AG04450 (cell line): ENCODE measurements at regions not wholly inside any gene's neighbourhood (a gene's known extent, or its start where the extent isn't known, plus 50 kb on each side); places are given as distances from the start of the nearest gene placed in this dataset.

Source experiments
- CTCF ChIA-PET: fragments of 300-600, 350-600 bp; formaldehyde crosslinking; extraction: SDS; loops from one replicate; lab custom pipeline; 2022; ENCODE audit warnings: antibody characterized with exemption, inconsistent platforms; lab: Charles Lee
- POLR2A ChIA-PET: fragments of 350-600 bp; formaldehyde crosslinking; extraction: SDS; loops from one replicate; lab custom pipeline; 2021; ENCODE audit warnings: antibody characterized with exemption, inconsistent platforms; lab: Yijun Ruan, JAX
- DNase-seq: peaks from one replicate; pipeline ENCODE4 v3.0.0-alpha.2; 2011; ENCODE audit warnings: low read depth, low spot score
- H3K27ac ChIP-seq: one replicate; pipeline ENCODE4 v1.5.1; 2012; ENCODE audit warnings: low read depth, low read length, control low read depth
- H3K27me3 ChIP-seq: one replicate; pipeline ENCODE4 v1.6.0; 2012; ENCODE audit warnings: low read length; ENCODE audit not compliant: control insufficient read depth, insufficient read depth
- H3K4me3 ChIP-seq: 2 replicates; pipeline ENCODE4 v1.5.1; 2011; ENCODE audit warnings: mild to moderate bottlenecking, low read depth, low read length, control low read depth
- H3K9me3 ChIP-seq: 2 replicates; pipeline ENCODE4 v1.5.1; 2012; ENCODE audit warnings: low read length; ENCODE audit not compliant: control insufficient read depth, insufficient read depth
- TF ChIP-seq, protein P1 (sequence below): IDR thresholded peaks from 2 replicates; pipeline ENCODE4 v1.5.1; 2011; ENCODE audit warnings: low read depth, low read length, control low read depth, inconsistent platforms

DNA sequence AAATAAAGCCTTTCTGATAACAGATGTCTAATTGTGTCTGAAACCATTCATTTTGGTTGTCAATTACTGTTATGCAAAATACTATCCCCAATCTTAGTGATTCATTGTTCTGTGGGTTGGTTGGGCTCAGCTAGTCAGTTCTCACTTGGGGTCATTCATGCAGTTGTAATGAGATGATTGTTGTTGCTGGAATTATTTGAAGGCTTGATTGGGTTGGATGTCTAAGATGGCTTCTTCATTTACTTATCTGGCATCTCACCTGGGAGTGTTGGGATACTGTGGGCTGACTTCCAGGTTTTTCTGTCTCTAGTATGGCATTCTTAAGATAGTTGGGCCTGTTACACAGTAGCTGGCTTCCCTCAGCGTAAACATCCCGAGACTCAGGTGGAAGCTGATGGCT lies 217.8 kb upstream of the B3GALT2 start:
- DNase-seq: no peak
- Histone ChIP-seq H3K4me3 (no peak overlapping the region), H3K27ac (no peak overlapping the region), H3K9me3 (no peaks in the 10 kb centered on the region), H3K27me3 (no peaks in the 10 kb centered on the region)
- ChIA-PET POLR2A (no interaction called here), CTCF (no interaction called here)
- TF ChIP-seq, protein P1, sequence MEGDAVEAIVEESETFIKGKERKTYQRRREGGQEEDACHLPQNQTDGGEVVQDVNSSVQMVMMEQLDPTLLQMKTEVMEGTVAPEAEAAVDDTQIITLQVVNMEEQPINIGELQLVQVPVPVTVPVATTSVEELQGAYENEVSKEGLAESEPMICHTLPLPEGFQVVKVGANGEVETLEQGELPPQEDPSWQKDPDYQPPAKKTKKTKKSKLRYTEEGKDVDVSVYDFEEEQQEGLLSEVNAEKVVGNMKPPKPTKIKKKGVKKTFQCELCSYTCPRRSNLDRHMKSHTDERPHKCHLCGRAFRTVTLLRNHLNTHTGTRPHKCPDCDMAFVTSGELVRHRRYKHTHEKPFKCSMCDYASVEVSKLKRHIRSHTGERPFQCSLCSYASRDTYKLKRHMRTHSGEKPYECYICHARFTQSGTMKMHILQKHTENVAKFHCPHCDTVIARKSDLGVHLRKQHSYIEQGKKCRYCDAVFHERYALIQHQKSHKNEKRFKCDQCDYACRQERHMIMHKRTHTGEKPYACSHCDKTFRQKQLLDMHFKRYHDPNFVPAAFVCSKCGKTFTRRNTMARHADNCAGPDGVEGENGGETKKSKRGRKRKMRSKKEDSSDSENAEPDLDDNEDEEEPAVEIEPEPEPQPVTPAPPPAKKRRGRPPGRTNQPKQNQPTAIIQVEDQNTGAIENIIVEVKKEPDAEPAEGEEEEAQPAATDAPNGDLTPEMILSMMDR: no peak

DNA sequence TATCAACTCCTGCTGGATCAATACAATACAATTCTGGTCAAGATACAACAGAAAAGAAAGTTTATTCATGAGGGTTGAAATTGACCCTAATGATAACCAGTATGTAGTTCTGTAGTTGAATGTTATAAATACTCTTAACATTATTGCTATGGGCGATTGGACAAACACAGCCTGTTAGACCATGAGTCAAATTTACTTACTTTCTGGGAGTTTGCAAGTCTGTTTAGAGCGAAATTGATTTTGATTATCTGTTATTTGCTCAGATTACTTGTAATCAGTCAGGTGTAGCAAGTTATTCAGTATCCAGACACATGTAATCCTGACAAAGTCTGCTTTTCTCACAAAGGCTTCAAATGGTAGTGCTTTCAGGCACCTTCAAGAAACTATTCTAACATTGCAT lies 216.6 kb upstream of the B3GALT2 start:
- DNase-seq: no peak
- TF ChIP-seq, protein P1: no peak
- H3K27me3 ChIP-seq: no peaks in the 10 kb centered on the region
- H3K27ac ChIP-seq: no peak overlapping the region
- POLR2A ChIA-PET: no interaction called here
- H3K9me3 ChIP-seq: no peaks in the 10 kb centered on the region
- CTCF ChIA-PET: no interaction called here
- no peak overlapping the region for H3K4me3 ChIP-seq

DNA sequence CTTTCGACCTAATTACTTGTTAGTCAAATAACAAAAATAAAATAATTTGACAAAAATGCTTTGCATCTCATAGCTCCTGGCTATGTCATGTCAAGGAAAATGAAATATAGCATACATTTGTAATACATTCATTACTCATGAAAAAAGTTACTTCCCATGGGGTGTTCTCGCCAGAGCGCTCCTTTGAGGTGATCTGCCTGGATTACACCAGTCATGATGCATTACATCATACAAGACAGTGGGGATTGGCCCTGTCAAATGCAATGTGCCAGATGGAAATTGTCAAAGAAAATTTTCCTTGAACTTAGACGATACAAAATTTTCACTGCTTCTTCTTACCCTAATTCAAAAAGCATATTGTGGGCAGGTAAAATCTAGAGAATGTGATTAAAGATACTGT lies 215.6 kb upstream of the B3GALT2 start:
- Histone ChIP-seq H3K9me3 (no peaks in the 10 kb centered on the region), H3K4me3 (no peak overlapping the region), H3K27ac (no peak overlapping the region), H3K27me3 (no peaks in the 10 kb centered on the region)
- POLR2A ChIA-PET: no interaction called here
- TF ChIP-seq, protein P1: no peak
- CTCF ChIA-PET: no interaction called here
- no peak for DNase-seq

- Histone ChIP-seq H3K27ac (no peak overlapping the region), H3K27me3 (no peaks in the 10 kb centered on the region), H3K9me3 (no peaks in the 10 kb centered on the region), H3K4me3 (no peak overlapping the region)
- CTCF ChIA-PET: no interaction called here
- TF ChIP-seq, protein P1: no peak
- POLR2A ChIA-PET: no interaction called here
- DNase-seq: no peak
These were observed 207.9 kb upstream of the B3GALT2 start for GRCh38 chr1:193394336-193394735.

- ChIA-PET CTCF (no interaction called here), POLR2A (no interaction called here)
- Histone ChIP-seq H3K27ac (no peak overlapping the region), H3K4me3 (no peak overlapping the region), H3K9me3 (no peaks in the 10 kb centered on the region), H3K27me3 (no peaks in the 10 kb centered on the region)
- TF ChIP-seq, protein P1: no peak
- DNase-seq: no peak
These were observed 206.3 kb upstream of the B3GALT2 start for GRCh38 chr1:193392686-193393085.
